ENCODE measurements at regions not wholly inside any gene's neighbourhood (a gene's known extent, or its start where the extent isn't known, plus 50 kb on each side); places are given as distances from the start of the nearest gene placed in this dataset.
"Not testable (repeated sequence)": the region's sequence is repeated elsewhere in the genome, so short reads cannot be mapped to it uniquely, and the experiment has no call there.

DNA sequence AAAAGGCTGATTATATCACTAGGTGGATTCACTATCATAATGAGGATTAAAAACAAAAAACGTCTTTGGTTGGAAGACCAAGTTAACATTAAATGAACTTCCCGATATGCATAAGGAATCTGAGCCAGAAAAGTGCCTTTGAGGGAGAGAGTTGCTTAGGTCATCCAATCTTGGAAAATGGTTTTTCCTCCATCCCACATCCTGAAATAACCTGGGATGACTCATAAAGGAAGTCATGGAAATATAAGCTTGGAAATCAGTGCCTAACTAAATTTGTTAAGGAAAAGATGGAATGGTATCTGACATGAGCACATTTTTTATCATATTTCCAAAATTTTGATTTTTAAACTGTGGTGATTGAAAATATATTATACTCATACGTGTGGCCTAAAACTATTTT, 66.0 kb downstream of the KBTBD8 start:
- DNase-seq = no peak

- no peak for DNase-seq
Measured at GRCh38 chr3:67067251-67067650, 69.1 kb downstream of the KBTBD8 start.

DNA sequence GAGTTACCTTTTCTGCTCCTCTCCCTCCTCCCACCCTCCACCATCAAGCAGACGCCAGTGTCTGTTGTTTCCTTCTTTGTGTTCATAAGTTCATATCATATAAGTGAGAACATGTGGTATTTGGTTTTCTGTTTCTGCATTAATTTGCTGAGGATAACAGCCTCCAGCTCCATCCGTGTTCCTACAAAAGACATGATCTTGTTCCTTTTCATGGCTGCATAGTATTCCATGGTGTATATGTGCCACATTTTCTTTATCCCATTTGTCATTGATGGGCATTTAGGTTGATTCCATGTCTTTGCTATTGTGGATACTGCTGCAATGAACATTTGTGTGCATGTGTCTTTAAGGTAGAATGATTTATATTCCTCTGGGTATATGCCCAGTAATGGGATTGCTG, 74.5 kb downstream of the KBTBD8 start:
- DNase-seq = not testable (repeated sequence)

GRCh38 chr3:67073812-67074211, 75.7 kb downstream of the KBTBD8 start:
- no peak for DNase-seq

DNA sequence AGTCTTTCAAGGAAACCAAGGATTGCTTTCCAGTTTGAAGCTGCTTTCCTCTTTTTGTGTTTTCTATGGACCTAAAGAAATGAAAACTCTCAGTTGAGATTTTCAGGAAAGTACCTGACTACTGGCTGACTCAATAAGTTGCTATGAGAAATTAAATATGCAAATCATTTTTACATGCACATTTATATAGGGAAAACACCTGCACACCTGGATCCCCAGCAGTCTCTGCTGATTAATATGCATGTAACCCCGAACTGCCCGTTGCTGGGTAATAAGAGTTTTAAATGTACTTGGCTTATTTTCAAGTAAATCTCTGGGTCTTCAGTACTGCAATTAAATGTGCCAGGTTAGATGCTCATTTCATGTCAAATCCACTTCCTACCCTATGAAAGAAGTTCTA, 77.2 kb downstream of the KBTBD8 start:
- no peak for DNase-seq

DNA sequence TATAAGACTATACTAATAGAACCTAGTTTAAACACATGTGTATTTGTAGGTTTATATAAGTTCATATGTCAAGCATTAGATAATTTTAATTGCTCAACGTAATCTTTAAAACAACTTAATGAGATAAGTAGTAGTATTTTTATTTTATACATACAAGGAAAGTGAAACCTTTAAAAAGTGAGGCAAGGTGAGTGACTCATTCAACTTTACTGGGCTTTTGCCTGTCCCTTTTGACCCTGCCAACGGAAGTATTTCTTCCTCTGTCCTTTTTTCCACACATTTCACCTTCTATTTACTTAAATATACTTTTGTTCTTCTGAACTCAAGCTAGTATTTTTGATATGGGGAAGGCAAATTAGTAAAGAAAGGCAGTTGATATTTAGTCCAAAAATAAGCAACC, 78.5 kb downstream of the KBTBD8 start:
- no peak for DNase-seq

GRCh38 chr3:67077656-67078055, 79.5 kb downstream of the KBTBD8 start:
- no peak for DNase-seq

DNA sequence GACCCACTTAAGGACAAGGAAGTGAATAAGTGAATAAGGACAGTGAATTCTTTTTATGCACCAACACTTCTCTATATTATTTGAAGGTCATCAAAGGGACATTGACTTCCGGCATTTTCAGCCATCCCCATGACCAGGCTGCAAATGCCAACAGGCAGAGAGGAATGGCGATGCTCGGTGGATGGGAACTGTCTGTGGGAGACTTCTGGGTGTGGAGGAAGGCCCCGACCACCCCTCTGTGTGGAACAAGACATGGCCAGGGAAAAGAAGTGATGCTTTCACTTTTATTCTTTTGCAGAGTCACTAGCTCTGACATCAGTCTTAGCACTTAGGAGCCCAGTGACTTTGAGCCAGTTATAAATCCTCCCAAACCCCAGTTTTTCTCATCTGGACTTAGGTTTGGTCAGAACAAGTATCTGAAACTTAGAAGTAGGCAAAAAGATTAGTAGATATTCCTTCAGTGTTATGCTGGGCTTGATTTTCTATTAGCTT, 84.5 kb downstream of the KBTBD8 start:
- no peak for DNase-seq

GRCh38 chr3:67083277-67083676, 85.2 kb downstream of the KBTBD8 start:
- DNase-seq = peak; percentile 28

GRCh38 chr3:67087788-67088187, 89.7 kb downstream of the KBTBD8 start:
- no peak for DNase-seq

- DNase-seq = no peak
Measured at GRCh38 chr3:67090474-67090873, 92.4 kb downstream of the KBTBD8 start.

DNA sequence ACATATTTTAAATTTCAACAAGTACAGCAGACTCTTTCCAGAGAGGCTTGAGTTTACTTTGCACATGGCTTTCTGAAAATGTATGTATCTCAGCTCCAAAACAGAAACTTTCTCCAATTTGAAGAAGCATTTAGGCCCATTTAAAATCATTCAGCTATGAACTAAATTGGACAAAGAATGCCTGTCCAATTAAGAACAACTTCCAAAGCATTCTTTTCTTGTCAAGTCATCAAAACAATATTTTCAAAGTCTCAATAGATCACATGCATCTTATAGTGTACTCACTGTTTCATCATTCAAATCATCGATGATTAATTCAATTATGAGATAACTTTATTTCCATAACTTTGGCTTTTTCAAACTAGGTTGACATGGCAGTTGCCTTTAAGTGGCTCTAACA, 95.2 kb downstream of the KBTBD8 start:
- no peak for DNase-seq

GRCh38 chr3:67094167-67094566, 96.1 kb downstream of the KBTBD8 start:
- DNase-seq = no peak

DNA sequence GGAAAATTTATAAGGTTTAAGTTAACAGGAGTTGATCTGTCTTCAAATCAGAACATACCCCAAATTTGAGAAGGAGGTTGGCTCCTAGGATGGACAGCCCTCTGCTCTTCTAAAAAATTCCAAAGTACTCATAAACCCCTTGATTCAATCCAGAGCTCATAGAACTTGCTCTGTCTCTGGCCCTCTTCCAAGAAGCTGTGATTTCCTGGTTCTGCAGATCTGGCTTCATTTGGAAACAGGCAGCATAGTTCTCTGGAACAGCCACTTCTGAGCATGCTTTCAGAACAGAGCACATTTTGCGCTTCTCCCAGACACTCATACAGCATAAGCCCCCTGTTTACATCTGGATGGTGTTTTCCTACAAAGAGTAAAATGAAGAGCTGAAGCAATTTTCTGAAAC, 96.7 kb downstream of the KBTBD8 start:
- DNase-seq = no peak

DNA sequence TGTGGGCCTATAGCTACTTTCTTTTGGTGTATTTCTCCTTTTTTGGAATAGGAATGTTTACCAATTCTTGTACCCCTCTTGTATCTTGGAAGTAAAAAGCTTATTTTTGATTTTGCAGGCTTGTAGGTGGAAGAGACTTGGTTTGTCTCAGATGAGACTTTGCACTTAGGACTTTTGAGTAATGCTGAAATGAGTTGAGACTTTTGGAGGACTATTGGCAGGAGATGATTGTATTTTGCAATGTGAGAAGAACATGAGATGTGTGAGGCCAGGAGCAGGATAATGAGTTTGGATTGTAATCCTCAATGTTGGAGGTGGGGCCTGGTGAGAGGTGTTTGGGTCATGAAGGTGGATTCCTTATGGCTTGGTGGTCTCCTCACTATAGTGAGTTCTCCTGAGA, 106.3 kb downstream of the KBTBD8 start:
- no peak for DNase-seq

- DNase-seq = no peak
Measured at GRCh38 chr3:67106874-67107273, 108.8 kb downstream of the KBTBD8 start.

GRCh38 chr3:67109651-67110204, 111.6 kb downstream of the KBTBD8 start:
- no peak for DNase-seq

DNA sequence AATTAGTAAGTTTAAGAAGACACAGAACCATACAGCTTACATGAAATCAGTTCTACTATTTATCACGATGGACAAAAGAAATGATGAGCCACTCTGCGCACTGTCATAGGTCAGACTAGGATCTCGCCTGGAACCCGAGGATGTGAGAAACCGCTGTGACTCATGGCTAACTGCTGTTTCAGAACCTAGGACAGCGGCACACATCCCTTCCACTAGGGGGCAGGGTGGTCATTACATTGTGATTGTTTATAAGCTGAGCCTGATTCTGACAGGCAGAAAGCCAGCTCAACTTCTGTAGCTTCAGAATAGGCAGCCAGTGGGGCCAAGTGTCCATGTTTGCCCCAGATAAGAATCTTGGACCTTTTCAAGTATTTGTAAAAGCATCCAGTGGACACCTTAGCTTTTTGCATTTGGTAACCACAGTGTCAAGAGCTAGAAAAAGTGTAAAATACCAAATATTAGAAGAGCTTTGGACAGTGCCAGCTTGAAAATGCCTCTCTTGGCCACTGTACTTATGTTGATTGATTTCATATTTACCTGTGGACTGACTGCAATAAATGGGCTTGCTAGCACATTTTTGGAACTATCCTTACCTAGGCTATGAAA, 115.8 kb downstream of the KBTBD8 start:
- DNase-seq = peak; percentile 81

DNA sequence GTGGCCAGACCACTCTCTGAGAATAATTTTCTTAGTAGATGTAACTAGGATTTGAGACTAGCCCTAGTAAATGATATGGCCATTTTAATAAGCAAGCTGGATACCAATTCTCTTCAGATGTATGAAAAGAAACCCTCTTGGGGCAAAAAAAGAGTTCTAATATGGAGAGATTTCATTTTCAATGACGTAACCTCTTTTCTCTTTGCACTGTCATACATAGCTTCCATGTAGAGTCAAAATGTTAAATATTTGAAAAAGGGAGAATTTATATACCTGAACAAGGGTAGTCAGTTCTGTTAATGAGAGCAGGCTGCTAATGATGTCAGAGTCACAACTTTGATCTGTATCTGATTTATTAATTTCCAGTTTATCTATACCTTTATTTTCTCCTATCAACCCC, 120.0 kb downstream of the KBTBD8 start:
- DNase-seq = no peak

- DNase-seq = no peak
Measured at GRCh38 chr3:67118635-67119034, 120.5 kb downstream of the KBTBD8 start.

DNA sequence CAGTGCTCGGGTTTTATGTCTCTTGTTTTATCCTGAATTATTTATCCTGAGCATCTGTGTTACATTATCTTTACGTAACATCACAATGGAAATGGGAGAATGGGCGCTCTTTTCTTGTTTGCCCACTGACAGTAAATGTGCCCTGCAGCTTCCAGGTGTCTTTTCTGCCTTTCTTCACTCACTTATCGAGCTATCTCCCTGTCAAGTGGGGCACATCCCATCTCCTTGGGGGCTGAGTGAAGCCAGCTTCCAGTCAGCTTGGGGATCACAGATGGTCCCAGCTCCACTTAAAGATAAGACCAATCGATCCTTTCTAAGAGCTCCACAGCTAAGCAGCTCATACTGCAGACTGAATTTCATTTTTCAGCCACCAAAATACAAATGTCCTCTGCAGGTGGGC, 125.8 kb downstream of the KBTBD8 start:
- DNase-seq = no peak

- DNase-seq = no peak
Measured at GRCh38 chr3:67127254-67127653, 129.1 kb downstream of the KBTBD8 start.

DNA sequence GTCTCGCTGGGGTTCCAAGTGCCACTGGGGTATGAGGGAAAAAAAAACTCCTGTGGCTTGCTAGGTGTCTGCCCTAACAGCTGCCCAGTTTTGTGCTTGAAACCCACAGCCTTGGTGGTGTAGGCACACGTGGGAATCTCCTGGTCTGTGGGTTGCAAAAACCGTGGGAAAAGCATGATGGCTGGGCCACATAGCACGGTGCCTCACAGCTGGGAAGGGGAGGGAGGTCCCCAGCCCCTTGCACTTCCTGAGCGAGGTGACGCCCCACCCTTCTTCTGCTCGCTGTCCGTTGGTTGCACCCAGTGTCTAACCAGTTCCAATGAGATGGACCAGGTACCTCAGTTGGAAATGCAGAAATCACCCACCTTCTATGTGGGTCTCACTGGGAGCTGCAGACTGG, 144.3 kb downstream of the KBTBD8 start:
- no peak for DNase-seq

DNA sequence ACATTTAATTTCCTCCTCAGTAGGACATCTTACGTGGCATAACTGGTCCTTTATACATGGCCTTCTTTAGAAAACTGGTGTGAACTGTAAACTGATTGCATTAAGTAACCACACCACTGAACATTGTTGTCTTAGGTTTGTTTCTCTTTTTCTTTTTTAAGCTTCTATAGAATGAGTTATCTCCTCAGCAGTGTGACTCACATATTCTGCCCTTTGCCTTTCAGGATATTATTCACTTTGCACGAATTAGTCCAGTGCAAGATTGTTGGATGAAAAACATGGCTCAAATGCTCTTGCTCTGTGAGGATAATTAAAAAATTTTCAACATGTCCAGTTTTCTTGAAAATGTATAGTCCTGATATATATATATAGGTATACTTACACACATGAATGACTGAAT, 147.6 kb downstream of the KBTBD8 start:
- no peak for DNase-seq

DNA sequence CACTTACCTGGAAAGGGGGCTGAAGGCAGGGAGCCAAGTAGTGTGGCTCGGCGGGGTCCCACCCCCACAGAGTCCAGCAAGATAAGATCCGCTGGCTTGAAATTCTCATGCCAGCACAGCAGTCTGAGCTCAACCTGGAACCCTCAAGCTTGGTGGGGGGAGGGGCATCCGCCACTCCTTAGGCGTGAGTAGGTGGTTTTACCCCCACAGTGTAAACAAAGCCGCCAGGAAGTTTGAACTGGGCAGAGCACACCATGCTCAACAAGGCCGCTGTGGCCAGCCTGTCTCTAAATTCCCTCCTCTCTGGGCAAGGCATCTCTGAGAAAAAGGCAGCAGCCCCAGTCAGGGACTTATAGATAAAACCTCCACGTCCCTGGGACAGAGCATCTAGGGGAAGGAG, 156.3 kb downstream of the KBTBD8 start:
- no peak for DNase-seq

All from activated T-cell treated with anti-CD3 and anti-CD28 coated beads for 4 hours (primary cell).